Naive thymus-derived CD4-positive, alpha-beta T cell (primary cell): ENCODE measurements at regions not wholly inside any gene's neighbourhood (a gene's known extent, or its start where the extent isn't known, plus 50 kb on each side); places are given as distances from the start of the nearest gene placed in this dataset.

Experiments
- ATAC-seq: fragments of 150-1000 bp; cut with Tn5 transposase; 2 replicates; pipeline ENCODE4 v1.10.0; 2021; ENCODE audit warnings: mild to moderate bottlenecking, moderate library complexity
- CTCF ChIA-PET: fragments of 350-600 bp; sonication (Branson Sonifier 250); formaldehyde crosslinking; loops from one replicate; lab custom pipeline; 2021; ENCODE audit warnings: antibody characterized with exemption; lab: Charles Lee
- POLR2A ChIA-PET: fragments of 350-600 bp; sonication (Branson Sonifier 250); formaldehyde crosslinking; loops from one replicate; lab custom pipeline; 2021; ENCODE audit warnings: antibody characterized with exemption, inconsistent platforms; lab: Charles Lee
- DNase-seq, 9 donors: peaks; one replicate each; pipeline versions ENCODE4 v3.0.0 to v3.0.0-alpha.2; 2020 to 2022; ENCODE audit warnings: mixed read lengths in 1 of 9
- H3K27ac ChIP-seq: one replicate; pipeline ENCODE4 v1.7.0; 2013; ENCODE audit warnings: mild to moderate bottlenecking, low read depth, low read length, moderate library complexity
- H3K27me3 ChIP-seq, 2 donors: one replicate each; pipeline ENCODE4 v1.7.0; 2013; ENCODE audit warnings: low read length in 2 of 2, mild to moderate bottlenecking in 2 of 2, moderate library complexity in 2 of 2; ENCODE audit not compliant: control insufficient read depth in 2 of 2, insufficient read depth in 2 of 2
- H3K36me3 ChIP-seq, 3 experiments: 1 replicate in 2 of 3; 2 replicates in 1 of 3; pipeline ENCODE4 v1.7.0; 2013; ENCODE audit warnings: low read length in 3 of 3, mild to moderate bottlenecking in 3 of 3, moderate library complexity in 1 of 3; ENCODE audit not compliant: insufficient read depth in 3 of 3, control insufficient read depth in 2 of 3
- H3K4me1 ChIP-seq, 2 donors: one replicate each; pipeline ENCODE4 v1.7.0; 2013; ENCODE audit warnings: low read length in 2 of 2, mild to moderate bottlenecking in 2 of 2, moderate library complexity in 1 of 2; ENCODE audit not compliant: control insufficient read depth in 2 of 2, insufficient read depth in 2 of 2
- H3K4me3 ChIP-seq: 2 replicates; pipeline ENCODE4 v1.7.0; 2013; ENCODE audit warnings: mild to moderate bottlenecking, low read length
- H3K9me3 ChIP-seq, 3 experiments: 1 replicate in 2 of 3; 2 replicates in 1 of 3; pipeline ENCODE4 v1.7.0; 2013; ENCODE audit warnings: low read length in 3 of 3; ENCODE audit not compliant: control insufficient read depth in 2 of 3
- H3K27ac Mint-ChIP-seq, 9 donors: one replicate each; pipeline ENCODE4 v1.8.0; 2020 to 2022; ENCODE audit warnings: mixed read lengths in 9 of 9, mild to moderate bottlenecking in 8 of 9, moderate library complexity in 5 of 9, inconsistent platforms in 2 of 9
- H3K27me3 Mint-ChIP-seq, 5 donors: one replicate each; pipeline ENCODE4 v1.8.0; 2021 to 2022; ENCODE audit warnings: mixed read lengths in 5 of 5, mild to moderate bottlenecking in 1 of 5
- H3K36me3 Mint-ChIP-seq, 5 donors: one replicate each; pipeline ENCODE4 v1.8.0; 2020 to 2022; ENCODE audit warnings: mixed read lengths in 5 of 5, mild to moderate bottlenecking in 3 of 5, inconsistent platforms in 1 of 5
- H3K4me1 Mint-ChIP-seq, 7 donors: one replicate each; pipeline ENCODE4 v1.8.0; 2020 to 2022; ENCODE audit warnings: mixed read lengths in 7 of 7, mild to moderate bottlenecking in 3 of 7, inconsistent platforms in 1 of 7
- H3K4me3 Mint-ChIP-seq, 10 donors: one replicate each; pipeline ENCODE4 v1.8.0; 2020 to 2022; ENCODE audit warnings: mild to moderate bottlenecking in 10 of 10, mixed read lengths in 10 of 10, moderate library complexity in 6 of 10, inconsistent platforms in 2 of 10
- H3K9me3 Mint-ChIP-seq, 11 donors: one replicate each; pipeline ENCODE4 v1.8.0; 2020 to 2022; ENCODE audit warnings: mixed read lengths in 11 of 11, mild to moderate bottlenecking in 4 of 11, inconsistent platforms in 1 of 11, moderate library complexity in 1 of 11
- intact Hi-C, 2 donors: fragments of 100-400 bp; cut with micrococcal nuclease; formaldehyde crosslinking; loops; one replicate each; pipeline ENCODE4 v1.15.1; 2023

DNA sequence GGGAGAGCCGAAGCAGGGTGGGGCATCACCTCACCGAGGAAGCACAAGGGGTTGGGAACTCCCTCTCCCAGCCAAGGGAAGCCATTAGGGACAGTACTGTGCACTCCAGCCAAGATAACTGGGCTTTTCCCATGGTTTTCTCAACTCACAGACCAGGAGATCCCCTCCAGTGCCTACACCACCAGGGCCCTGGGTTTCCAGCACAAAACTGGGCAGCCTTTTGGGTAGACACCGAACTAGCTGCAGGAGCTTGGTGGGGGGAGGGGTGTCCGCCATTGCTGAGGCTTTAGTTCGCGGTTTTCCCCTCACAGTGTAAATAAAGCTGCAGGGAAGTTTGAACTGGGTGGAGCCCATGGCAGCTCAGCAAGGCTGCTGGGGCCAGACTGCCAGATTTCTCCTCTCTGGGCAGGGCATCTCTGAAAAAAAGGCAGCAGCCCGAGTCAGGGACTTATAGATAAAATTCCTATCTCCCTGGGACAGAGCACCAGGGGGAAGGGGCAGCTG, 129.6 kb upstream of the LMCD1 start:
- H3K4me3 Mint-ChIP-seq: peak overlapping the region in 1 of 10 donors; percentile 18
- Histone ChIP-seq H3K4me3 (no peak overlapping the region), H3K27ac (no peak overlapping the region), H3K4me1 (no peaks in the 10 kb centered on the region), H3K9me3 (no peaks in the 10 kb centered on the region), H3K36me3 (no peaks in the 10 kb centered on the region), H3K27me3 (no peaks in the 10 kb centered on the region)
- POLR2A ChIA-PET: interaction anchor here (1.3 kb wide), 1 partner anchor 15 kb away, joined by 3 read pairs; no protein-coding TSS in a partner anchor
- H3K27ac Mint-ChIP-seq: no peak overlapping the region
- peaks cover 0 to 18% (median 0%) of the 10 kb centered on the region in 5 donors for H3K27me3 Mint-ChIP-seq
- H3K36me3 Mint-ChIP-seq: peaks cover 0 to 21% (median 9%) of the 10 kb centered on the region in 5 donors
- H3K9me3 Mint-ChIP-seq: peaks cover 0 to 41% (median 13%) of the 10 kb centered on the region in 11 donors
- DNase-seq: no peak
- peaks cover 0 to 6% (median 0%) of the 10 kb centered on the region in 7 donors for H3K4me1 Mint-ChIP-seq
- intact Hi-C loops: loop anchor here in 1 of 2 donors (5.0 kb wide), 1 partner anchor 45 kb away; no protein-coding TSS in a partner anchor
- CTCF ChIA-PET: no interaction called here
- no peak for ATAC-seq

DNA sequence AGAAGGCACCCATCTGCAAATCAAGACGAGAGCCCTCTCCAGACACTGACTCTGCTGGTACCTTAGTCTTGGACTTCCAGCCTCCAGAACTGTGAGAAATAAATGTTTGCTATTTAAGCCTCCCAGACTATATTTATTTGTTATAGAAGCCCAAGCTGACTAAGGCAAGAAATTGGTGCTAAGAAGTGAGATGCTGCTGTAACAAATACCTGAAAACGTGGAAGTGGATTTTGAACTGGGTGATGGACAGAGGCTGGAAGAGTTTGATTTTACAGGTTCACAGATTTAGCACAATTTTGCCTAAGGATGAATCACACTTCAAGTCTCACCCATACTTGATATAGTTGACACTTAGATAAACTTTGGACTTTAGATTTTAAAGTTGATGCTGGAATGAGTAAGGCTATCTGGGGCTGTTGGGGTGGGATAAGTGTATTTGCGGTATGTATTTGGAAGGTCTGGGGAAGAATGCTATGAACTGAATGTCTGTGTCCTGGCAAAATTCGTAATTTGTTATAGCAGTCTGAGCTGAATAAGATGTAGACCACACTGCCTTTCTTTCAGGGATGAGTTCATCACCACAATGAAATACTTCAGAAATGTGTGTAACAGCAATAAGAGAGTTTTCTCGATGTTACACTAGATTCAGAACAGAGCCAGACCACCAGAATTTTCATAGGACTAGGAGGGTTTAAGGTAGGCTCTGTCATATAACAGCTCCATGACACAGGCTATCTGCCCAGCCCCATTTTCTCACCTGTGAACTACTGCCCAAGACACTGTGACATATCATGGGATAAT, 120.5 kb upstream of the LMCD1 start:
- H3K27ac Mint-ChIP-seq: no peak overlapping the region
- H3K27me3 ChIP-seq: no peaks in the 10 kb centered on the region
- H3K9me3 Mint-ChIP-seq: peaks cover 0 to 11% (median 4%) of the 10 kb centered on the region in 11 donors
- H3K9me3 ChIP-seq: no peaks in the 10 kb centered on the region
- DNase-seq (no peak), ATAC-seq (no peak)
- peaks cover 0 to 6% (median 0%) of the 10 kb centered on the region in 5 donors for H3K36me3 Mint-ChIP-seq
- H3K4me1 Mint-ChIP-seq: peaks cover 0 to 15% (median 6%) of the 10 kb centered on the region in 7 donors
- H3K27ac ChIP-seq: no peak overlapping the region
- H3K4me3 Mint-ChIP-seq: no peak overlapping the region
- no peaks in the 10 kb centered on the region for H3K4me1 ChIP-seq
- intact Hi-C loops: no loop called here
- ChIA-PET CTCF (no interaction called here), POLR2A (interaction anchor here (0.7 kb wide), 1 partner anchor 17 kb away, joined by 4 read pairs; no protein-coding TSS in a partner anchor)
- H3K4me3 ChIP-seq: no peak overlapping the region
- no peaks in the 10 kb centered on the region for H3K36me3 ChIP-seq
- peaks cover 0 to 6% (median 0%) of the 10 kb centered on the region in 5 donors for H3K27me3 Mint-ChIP-seq

DNA sequence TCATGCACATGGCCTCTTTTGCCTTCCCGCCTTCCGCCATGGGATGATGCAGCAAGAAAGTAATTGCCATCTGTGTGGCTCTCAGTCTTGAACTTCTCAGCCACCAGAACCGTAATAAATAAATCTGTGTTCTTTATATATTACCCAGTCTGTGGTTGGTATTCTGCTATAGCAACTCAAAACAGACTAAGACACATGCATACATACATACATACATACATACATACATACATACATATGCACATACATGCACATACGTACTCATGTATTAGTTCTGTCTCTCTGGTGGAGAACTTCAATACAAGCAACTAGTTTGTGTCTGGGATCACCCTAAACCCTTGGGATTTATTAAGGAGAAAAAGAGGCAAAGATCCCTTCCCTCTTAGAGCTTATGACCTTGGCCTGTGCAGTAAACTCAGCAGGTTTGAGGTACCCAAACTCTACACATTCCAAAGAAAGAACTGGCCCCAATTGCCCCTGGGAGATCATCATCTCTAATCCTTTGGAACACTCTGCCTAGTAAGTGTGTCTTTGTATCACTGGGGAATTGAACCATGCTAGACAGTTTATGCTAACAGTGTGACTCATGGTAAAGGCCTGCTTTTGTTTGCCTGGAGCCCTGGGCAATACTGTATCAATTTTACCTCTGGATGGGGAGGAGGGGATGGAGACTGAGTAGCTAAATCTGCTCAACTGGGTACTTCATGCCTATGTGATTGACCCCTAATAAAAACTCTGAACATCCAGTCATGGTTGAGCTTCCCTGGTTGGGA, 115.6 kb upstream of the LMCD1 start:
- Mint-ChIP-seq H3K27me3 (peaks cover 0 to 4% (median 0%) of the 10 kb centered on the region in 5 donors), H3K4me1 (peaks cover 0 to 15% (median 6%) of the 10 kb centered on the region in 7 donors), H3K36me3 (peaks cover 0 to 4% (median 0%) of the 10 kb centered on the region in 5 donors), H3K9me3 (peaks cover 0 to 12% (median 0%) of the 10 kb centered on the region in 11 donors), H3K4me3 (no peak overlapping the region), H3K27ac (no peak overlapping the region)
- Histone ChIP-seq H3K4me1 (no peaks in the 10 kb centered on the region), H3K36me3 (no peaks in the 10 kb centered on the region), H3K9me3 (no peaks in the 10 kb centered on the region), H3K4me3 (no peak overlapping the region), H3K27ac (no peak overlapping the region), H3K27me3 (no peaks in the 10 kb centered on the region)
- no peak for ATAC-seq
- CTCF ChIA-PET: no interaction called here
- intact Hi-C loops: no loop called here
- POLR2A ChIA-PET: no interaction called here
- DNase-seq: no peak

DNA sequence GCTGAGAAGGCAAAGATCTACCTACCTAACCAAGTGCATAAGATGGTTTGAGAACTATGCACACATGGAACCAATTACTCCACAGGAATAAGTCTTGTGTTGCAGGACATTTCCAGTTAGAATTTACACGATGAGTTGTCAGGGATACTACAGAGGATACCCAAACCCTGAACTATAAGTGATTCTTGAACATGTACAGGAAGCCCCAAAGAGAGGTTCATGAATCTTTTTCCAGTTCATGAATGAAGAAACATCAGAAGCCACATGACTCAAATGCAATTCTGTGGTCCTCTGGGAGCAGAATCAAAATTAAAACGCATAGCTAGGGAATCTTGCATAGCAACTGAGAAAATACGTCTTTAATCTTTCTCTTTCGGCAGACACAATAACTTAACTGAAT, 114.1 kb upstream of the LMCD1 start:
- H3K4me3 Mint-ChIP-seq: no peak overlapping the region
- H3K36me3 Mint-ChIP-seq: peaks cover 0 to 4% (median 0%) of the 10 kb centered on the region in 5 donors

DNA sequence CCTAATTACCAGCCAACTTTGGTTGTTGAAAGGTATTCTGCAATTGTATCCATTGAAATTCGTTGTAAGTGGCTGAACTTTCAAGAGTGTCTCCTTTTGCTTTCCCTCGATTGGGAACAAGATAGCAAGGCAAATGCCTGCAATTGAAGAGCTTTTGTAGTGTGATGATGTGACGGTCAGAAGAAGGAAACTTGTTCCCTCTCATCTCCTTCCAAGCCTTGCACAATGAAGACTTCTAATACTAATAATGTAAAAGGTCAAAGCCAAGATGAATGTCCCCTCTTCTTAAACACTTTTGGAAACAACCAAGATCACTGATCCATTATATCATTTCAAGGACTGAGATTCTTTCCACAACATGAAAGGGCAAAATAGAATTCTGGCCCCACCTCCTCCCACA, 101.9 kb upstream of the LMCD1 start:
- H3K36me3 ChIP-seq: no peaks in the 10 kb centered on the region
- no peak for DNase-seq
- Mint-ChIP-seq H3K27ac (no peak overlapping the region), H3K36me3 (peaks cover 0 to 7% (median 0%) of the 10 kb centered on the region in 5 donors), H3K9me3 (peaks cover 0 to 11% (median 3%) of the 10 kb centered on the region in 11 donors), H3K4me3 (no peak overlapping the region), H3K27me3 (peaks cover 0 to 5% (median 0%) of the 10 kb centered on the region in 5 donors), H3K4me1 (no peaks in the 10 kb centered on the region)
- no peaks in the 10 kb centered on the region for H3K9me3 ChIP-seq
- intact Hi-C loops: no loop called here
- no peaks in the 10 kb centered on the region for H3K27me3 ChIP-seq
- CTCF ChIA-PET: interaction anchor here (0.5 to 1.2 kb wide), 2 partner anchors 10 to 43 kb away, joined by 3 to 4 read pairs; no protein-coding TSS in a partner anchor
- no peak for ATAC-seq
- no peaks in the 10 kb centered on the region for H3K4me1 ChIP-seq
- POLR2A ChIA-PET: no interaction called here
- H3K27ac ChIP-seq: no peak overlapping the region
- H3K4me3 ChIP-seq: no peak overlapping the region

More for the DNA sequence above, 114.1 kb upstream of the LMCD1 start:
- H3K9me3 Mint-ChIP-seq: peaks cover 0 to 7% (median 2%) of the 10 kb centered on the region in 11 donors
- no peaks in the 10 kb centered on the region for H3K4me1 ChIP-seq
- CTCF ChIA-PET: no interaction called here
- H3K36me3 ChIP-seq: no peaks in the 10 kb centered on the region
- H3K27me3 Mint-ChIP-seq: no peaks in the 10 kb centered on the region
- no peak overlapping the region for H3K27ac ChIP-seq
- POLR2A ChIA-PET: no interaction called here
- no peaks in the 10 kb centered on the region for H3K27me3 ChIP-seq
- intact Hi-C loops: no loop called here
- H3K4me1 Mint-ChIP-seq: peaks cover 0 to 9% (median 6%) of the 10 kb centered on the region in 7 donors
- ATAC-seq: no peak
- no peak overlapping the region for H3K27ac Mint-ChIP-seq
- DNase-seq: no peak
- no peak overlapping the region for H3K4me3 ChIP-seq
- no peaks in the 10 kb centered on the region for H3K9me3 ChIP-seq

DNA sequence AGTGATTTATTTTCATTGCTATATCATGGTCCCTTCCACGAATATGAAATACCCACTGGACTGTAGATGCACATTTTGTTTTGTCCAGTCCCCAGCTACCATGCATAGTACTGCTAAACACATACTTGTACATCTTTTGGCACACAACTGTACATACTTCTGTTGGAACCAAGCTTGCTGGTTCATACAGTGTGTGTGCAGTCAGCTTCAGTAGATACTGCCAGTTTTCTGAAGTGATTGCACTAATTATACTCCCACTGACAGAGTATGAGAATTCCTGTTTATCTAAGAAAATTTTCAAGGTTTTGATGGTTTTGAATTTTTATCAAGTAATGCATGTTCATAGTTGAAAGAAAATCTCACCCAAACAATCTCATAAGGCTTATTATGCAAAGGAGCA, 100.7 kb upstream of the LMCD1 start:
- ATAC-seq (no peak), DNase-seq (no peak)
- Histone ChIP-seq H3K36me3 (no peaks in the 10 kb centered on the region), H3K4me1 (no peaks in the 10 kb centered on the region), H3K27me3 (no peaks in the 10 kb centered on the region), H3K4me3 (no peak overlapping the region), H3K9me3 (no peaks in the 10 kb centered on the region), H3K27ac (no peak overlapping the region)
- H3K9me3 Mint-ChIP-seq: peaks cover 0 to 14% (median 5%) of the 10 kb centered on the region in 11 donors
- CTCF ChIA-PET: interaction anchor here (1.1 to 1.2 kb wide), 2 partner anchors 9 to 75 kb away, joined by 4 read pairs; no protein-coding TSS in a partner anchor
- no peak overlapping the region for H3K4me3 Mint-ChIP-seq
- intact Hi-C loops: no loop called here
- no peak overlapping the region for H3K27ac Mint-ChIP-seq
- H3K27me3 Mint-ChIP-seq: peaks cover 0 to 5% (median 5%) of the 10 kb centered on the region in 5 donors
- POLR2A ChIA-PET: no interaction called here
- peaks cover 0 to 9% (median 2%) of the 10 kb centered on the region in 5 donors for H3K36me3 Mint-ChIP-seq
- H3K4me1 Mint-ChIP-seq: no peaks in the 10 kb centered on the region
